ENCODE measurements at regions not wholly inside any gene's neighbourhood (a gene's known extent, or its start where the extent isn't known, plus 50 kb on each side); places are given as distances from the start of the nearest gene placed in this dataset.

DNA sequence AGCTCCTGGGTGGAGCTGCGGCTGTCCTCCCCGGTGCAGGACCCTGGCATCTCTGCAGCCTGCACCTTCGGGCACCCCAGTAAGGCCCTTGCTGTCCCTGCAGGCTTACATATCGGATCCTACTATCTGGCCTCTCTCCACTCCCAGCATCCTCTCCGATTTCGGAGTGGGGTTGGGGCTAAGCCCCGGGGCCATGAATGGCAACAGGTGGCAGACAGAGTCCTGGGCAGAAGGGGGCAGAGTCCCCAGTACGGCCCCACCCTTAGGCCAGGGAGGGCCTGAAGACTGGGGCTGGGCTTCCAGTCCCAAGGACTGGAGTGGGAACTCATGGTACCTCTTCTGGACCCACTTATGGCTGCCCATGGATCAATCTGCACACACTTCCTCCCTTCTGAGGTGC lies 180.4 kb upstream of the MC4R start:
- H3K36me3 ChIP-seq (ENCODE audit: control insufficient read depth, insufficient read depth, low read length): no peaks in the 10 kb centered on the region
- POLR2A ChIA-PET: no interaction called here
- BruUV-seq (replicated peaks): no TSS peak
- CTCF ChIA-PET: no interaction called here
- DNase-seq (ENCODE audit: low read depth, low spot score): no peak
- H3K27me3 ChIP-seq (ENCODE audit: control insufficient read depth, insufficient read depth, low read length): no peaks in the 10 kb centered on the region
- ATAC-seq: no peak
- in situ Hi-C loops (cut with HindIII; ENCODE audit: low pct_unique_long_range_greater_than_20kb, low sequenced_read_pairs) (no loop called here), intact Hi-C loops (cut with micrococcal nuclease; ENCODE audit: unreplicated experiment) (no loop called here)
- no peak overlapping the region for H3K27ac ChIP-seq (ENCODE audit: low read length)
- no peaks in the 10 kb centered on the region for H3K4me1 ChIP-seq (ENCODE audit: control insufficient read depth, insufficient read depth, low read length)
- no peaks in the 10 kb centered on the region for H3K9me3 ChIP-seq (ENCODE audit: control insufficient read depth, insufficient read depth, low read depth, low read length)
- TF ChIP-seq TCF7L2 (IDR thresholded peaks at IDR 0.05; ENCODE audit: low read depth, low read length): no peak
- TF ChIP-seq, protein P1, sequence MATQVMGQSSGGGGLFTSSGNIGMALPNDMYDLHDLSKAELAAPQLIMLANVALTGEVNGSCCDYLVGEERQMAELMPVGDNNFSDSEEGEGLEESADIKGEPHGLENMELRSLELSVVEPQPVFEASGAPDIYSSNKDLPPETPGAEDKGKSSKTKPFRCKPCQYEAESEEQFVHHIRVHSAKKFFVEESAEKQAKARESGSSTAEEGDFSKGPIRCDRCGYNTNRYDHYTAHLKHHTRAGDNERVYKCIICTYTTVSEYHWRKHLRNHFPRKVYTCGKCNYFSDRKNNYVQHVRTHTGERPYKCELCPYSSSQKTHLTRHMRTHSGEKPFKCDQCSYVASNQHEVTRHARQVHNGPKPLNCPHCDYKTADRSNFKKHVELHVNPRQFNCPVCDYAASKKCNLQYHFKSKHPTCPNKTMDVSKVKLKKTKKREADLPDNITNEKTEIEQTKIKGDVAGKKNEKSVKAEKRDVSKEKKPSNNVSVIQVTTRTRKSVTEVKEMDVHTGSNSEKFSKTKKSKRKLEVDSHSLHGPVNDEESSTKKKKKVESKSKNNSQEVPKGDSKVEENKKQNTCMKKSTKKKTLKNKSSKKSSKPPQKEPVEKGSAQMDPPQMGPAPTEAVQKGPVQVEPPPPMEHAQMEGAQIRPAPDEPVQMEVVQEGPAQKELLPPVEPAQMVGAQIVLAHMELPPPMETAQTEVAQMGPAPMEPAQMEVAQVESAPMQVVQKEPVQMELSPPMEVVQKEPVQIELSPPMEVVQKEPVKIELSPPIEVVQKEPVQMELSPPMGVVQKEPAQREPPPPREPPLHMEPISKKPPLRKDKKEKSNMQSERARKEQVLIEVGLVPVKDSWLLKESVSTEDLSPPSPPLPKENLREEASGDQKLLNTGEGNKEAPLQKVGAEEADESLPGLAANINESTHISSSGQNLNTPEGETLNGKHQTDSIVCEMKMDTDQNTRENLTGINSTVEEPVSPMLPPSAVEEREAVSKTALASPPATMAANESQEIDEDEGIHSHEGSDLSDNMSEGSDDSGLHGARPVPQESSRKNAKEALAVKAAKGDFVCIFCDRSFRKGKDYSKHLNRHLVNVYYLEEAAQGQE (IDR thresholded peaks at IDR 0.05; ENCODE audit: insufficient read depth in 1 of 2, low read depth in 2 of 2, low read length in 1 of 2): no peak
- TF ChIP-seq, protein P2, sequence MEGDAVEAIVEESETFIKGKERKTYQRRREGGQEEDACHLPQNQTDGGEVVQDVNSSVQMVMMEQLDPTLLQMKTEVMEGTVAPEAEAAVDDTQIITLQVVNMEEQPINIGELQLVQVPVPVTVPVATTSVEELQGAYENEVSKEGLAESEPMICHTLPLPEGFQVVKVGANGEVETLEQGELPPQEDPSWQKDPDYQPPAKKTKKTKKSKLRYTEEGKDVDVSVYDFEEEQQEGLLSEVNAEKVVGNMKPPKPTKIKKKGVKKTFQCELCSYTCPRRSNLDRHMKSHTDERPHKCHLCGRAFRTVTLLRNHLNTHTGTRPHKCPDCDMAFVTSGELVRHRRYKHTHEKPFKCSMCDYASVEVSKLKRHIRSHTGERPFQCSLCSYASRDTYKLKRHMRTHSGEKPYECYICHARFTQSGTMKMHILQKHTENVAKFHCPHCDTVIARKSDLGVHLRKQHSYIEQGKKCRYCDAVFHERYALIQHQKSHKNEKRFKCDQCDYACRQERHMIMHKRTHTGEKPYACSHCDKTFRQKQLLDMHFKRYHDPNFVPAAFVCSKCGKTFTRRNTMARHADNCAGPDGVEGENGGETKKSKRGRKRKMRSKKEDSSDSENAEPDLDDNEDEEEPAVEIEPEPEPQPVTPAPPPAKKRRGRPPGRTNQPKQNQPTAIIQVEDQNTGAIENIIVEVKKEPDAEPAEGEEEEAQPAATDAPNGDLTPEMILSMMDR (IDR thresholded peaks at IDR 0.05): no peak
- no peak for TF ChIP-seq POLR2AphosphoS5 (IDR thresholded peaks at IDR 0.05; ENCODE audit: low read depth, low read length)
- no peak overlapping the region for H3K4me3 ChIP-seq (ENCODE audit: low read depth in 2 of 2, low read length in 2 of 2)

DNA sequence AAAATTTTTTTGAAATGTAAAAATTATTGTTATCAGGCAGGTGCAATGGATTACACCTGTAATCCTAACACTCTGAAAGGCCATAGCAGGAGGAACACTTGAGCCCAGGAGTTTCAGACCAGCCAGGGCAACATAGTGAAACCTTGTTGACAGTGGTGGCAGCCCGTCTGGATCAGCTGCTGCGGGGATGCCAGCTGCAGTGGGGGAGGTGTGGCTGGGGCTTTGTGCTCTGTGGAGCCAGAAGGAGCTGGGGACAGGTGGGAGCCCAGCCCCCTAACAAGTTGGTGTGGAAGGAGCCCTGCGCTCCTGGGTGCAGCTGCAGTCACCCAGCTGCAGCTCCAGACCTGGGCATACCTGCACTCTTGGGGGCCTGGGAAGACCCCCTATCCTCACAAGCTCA lies 182.4 kb upstream of the MC4R start:
- POLR2A ChIA-PET: no interaction called here
- TF ChIP-seq SIN3A (IDR thresholded peaks at IDR 0.05; ENCODE audit: borderline replicate concordance, insufficient read depth, low read depth, low read length): no peak
- TF ChIP-seq POLR2AphosphoS5 (IDR thresholded peaks at IDR 0.05; ENCODE audit: low read depth, low read length): no peak
- TF ChIP-seq, protein P2 (IDR thresholded peaks at IDR 0.05): no peak
- TF ChIP-seq, protein P1 (IDR thresholded peaks at IDR 0.05; ENCODE audit: insufficient read depth in 1 of 2, low read depth in 2 of 2, low read length in 1 of 2): no peak
- no peak for TF ChIP-seq TCF7L2 (IDR thresholded peaks at IDR 0.05; ENCODE audit: low read depth, low read length)
- BruUV-seq (replicated peaks): no TSS peak
- DNase-seq (ENCODE audit: low read depth, low spot score) (no peak), ATAC-seq (no peak)
- Histone ChIP-seq H3K4me3 (ENCODE audit: low read depth in 2 of 2, low read length in 2 of 2) (no peak overlapping the region), H3K9me3 (ENCODE audit: control insufficient read depth, insufficient read depth, low read depth, low read length) (no peaks in the 10 kb centered on the region), H3K36me3 (ENCODE audit: control insufficient read depth, insufficient read depth, low read length) (no peaks in the 10 kb centered on the region), H3K27ac (ENCODE audit: low read length) (no peak overlapping the region), H3K4me1 (ENCODE audit: control insufficient read depth, insufficient read depth, low read length) (no peaks in the 10 kb centered on the region), H3K27me3 (ENCODE audit: control insufficient read depth, insufficient read depth, low read length) (no peaks in the 10 kb centered on the region)
- CTCF ChIA-PET: no interaction called here
- in situ Hi-C loops (cut with HindIII; ENCODE audit: low pct_unique_long_range_greater_than_20kb, low sequenced_read_pairs): no loop called here
- intact Hi-C loops (cut with micrococcal nuclease; ENCODE audit: unreplicated experiment): no loop called here
